ENCODE measurements at regions not wholly inside any gene's neighbourhood (a gene's known extent, or its start where the extent isn't known, plus 50 kb on each side); places are given as distances from the start of the nearest gene placed in this dataset.

- no TSS peak for BruUV-seq (replicated peaks)
- ChIA-PET CTCF (no interaction called here), POLR2A (ENCODE audit: unreplicated experiment) (no interaction called here)
Measured at GRCh38 chr10:131439705-131440104, 128.2 kb upstream of the TCERG1L start.

GRCh38 chr10:131440405-131441360 is 129.2 kb upstream of the TCERG1L start:
- no peaks in the 10 kb centered on the region for H3K9me2 ChIP-seq (replicated peaks; ENCODE audit: low read length)
- TF ChIP-seq EZH2phosphoT487 (IDR thresholded peaks at IDR 0.05; ENCODE audit: borderline replicate concordance, low read length) (no peak), EZH2 (IDR thresholded peaks at IDR 0.05; ENCODE audit: low read length, unreplicated experiment) (no peak), CTCF (conservative IDR thresholded peaks at IDR 0.05; ENCODE audit: low read depth, low read length) (no peak)
- H3K27ac ChIP-seq (ENCODE audit: low read length), result no peak overlapping the region
- no peaks in the 10 kb centered on the region for H3F3A ChIP-seq (ENCODE audit: low read length, unreplicated experiment)
- intact Hi-C loops (cut with micrococcal nuclease), result no loop called here
- no peaks in the 10 kb centered on the region for H4K20me1 ChIP-seq (ENCODE audit: low read length)
- BruUV-seq (replicated peaks), result no TSS peak
- no peak overlapping the region for H3K4me3 ChIP-seq (ENCODE audit: low read length)
- ATAC-seq (no peak), DNase-seq (no peak)
- H3K4me2 ChIP-seq (ENCODE audit: low read length), result no peak overlapping the region
- ChIA-PET POLR2A (ENCODE audit: unreplicated experiment) (no interaction called here), CTCF (no interaction called here)
- no peak overlapping the region for H2AFZ ChIP-seq (ENCODE audit: low read length)
- H3K79me2 ChIP-seq (ENCODE audit: low read length), result no peaks in the 10 kb centered on the region
- no peak overlapping the region for H3K9ac ChIP-seq (ENCODE audit: low read length)
- H3K36me3 ChIP-seq (ENCODE audit: low read depth, low read length), result no peaks in the 10 kb centered on the region
- H3K9me3 ChIP-seq (ENCODE audit: low read length), result no peaks in the 10 kb centered on the region
- H3K4me1 ChIP-seq (ENCODE audit: insufficient read depth, low read length), result no peaks in the 10 kb centered on the region
- peaks cover 35% of the 10 kb centered on the region; the same call in 1 of the 2 replicates for H3K27me3 ChIP-seq (ENCODE audit: low read length)

More at GRCh38 chr10:131439705-131440104, 128.2 kb upstream of the TCERG1L start:
- no peak overlapping the region for H3K9ac ChIP-seq (ENCODE audit: low read length)
- no peak overlapping the region for H2AFZ ChIP-seq (ENCODE audit: low read length)
- no peaks in the 10 kb centered on the region for H3K9me3 ChIP-seq (ENCODE audit: low read length)
- H3K9me2 ChIP-seq (replicated peaks; ENCODE audit: low read length), result no peaks in the 10 kb centered on the region
- H3K4me3 ChIP-seq (ENCODE audit: low read length), result no peak overlapping the region
- H3K36me3 ChIP-seq (ENCODE audit: low read depth, low read length), result no peaks in the 10 kb centered on the region
- no peak overlapping the region for H3K4me2 ChIP-seq (ENCODE audit: low read length)
- H3K4me1 ChIP-seq (ENCODE audit: insufficient read depth, low read length), result no peaks in the 10 kb centered on the region
- H3K27ac ChIP-seq (ENCODE audit: low read length), result no peak overlapping the region
- H4K20me1 ChIP-seq (ENCODE audit: low read length), result no peaks in the 10 kb centered on the region
- TF ChIP-seq EZH2 (IDR thresholded peaks at IDR 0.05; ENCODE audit: low read length, unreplicated experiment) (no peak), EZH2phosphoT487 (IDR thresholded peaks at IDR 0.05; ENCODE audit: borderline replicate concordance, low read length) (no peak), CTCF (conservative IDR thresholded peaks at IDR 0.05; ENCODE audit: low read depth, low read length) (no peak)
- no peaks in the 10 kb centered on the region for H3K79me2 ChIP-seq (ENCODE audit: low read length)
- intact Hi-C loops (cut with micrococcal nuclease), result no loop called here
- ATAC-seq (no peak), DNase-seq (no peak)
- H3F3A ChIP-seq (ENCODE audit: low read length, unreplicated experiment), result no peaks in the 10 kb centered on the region
- H3K27me3 ChIP-seq (ENCODE audit: low read length), result peaks cover 45% of the 10 kb centered on the region; the same call in 1 of the 2 replicates

GRCh38 chr10:131442271-131442670 is 130.8 kb upstream of the TCERG1L start:
- H3K79me2 ChIP-seq (ENCODE audit: low read length), result no peaks in the 10 kb centered on the region
- no peak overlapping the region for H3K9ac ChIP-seq (ENCODE audit: low read length)
- peaks cover 34% of the 10 kb centered on the region; the same call in 1 of the 2 replicates for H3K27me3 ChIP-seq (ENCODE audit: low read length)
- intact Hi-C loops (cut with micrococcal nuclease), result no loop called here
- H3K4me3 ChIP-seq (ENCODE audit: low read length), result no peak overlapping the region
- ChIA-PET CTCF (no interaction called here), POLR2A (ENCODE audit: unreplicated experiment) (no interaction called here)
- H3K4me2 ChIP-seq (ENCODE audit: low read length), result no peak overlapping the region
- no peaks in the 10 kb centered on the region for H3K9me3 ChIP-seq (ENCODE audit: low read length)
- H4K20me1 ChIP-seq (ENCODE audit: low read length), result no peaks in the 10 kb centered on the region
- H2AFZ ChIP-seq (ENCODE audit: low read length), result no peak overlapping the region
- TF ChIP-seq EZH2phosphoT487 (IDR thresholded peaks at IDR 0.05; ENCODE audit: borderline replicate concordance, low read length) (no peak), CTCF (conservative IDR thresholded peaks at IDR 0.05; ENCODE audit: low read depth, low read length) (no peak), EZH2 (IDR thresholded peaks at IDR 0.05; ENCODE audit: low read length, unreplicated experiment) (no peak)
- no peaks in the 10 kb centered on the region for H3K9me2 ChIP-seq (replicated peaks; ENCODE audit: low read length)
- H3K4me1 ChIP-seq (ENCODE audit: insufficient read depth, low read length), result no peaks in the 10 kb centered on the region
- no TSS peak for BruUV-seq (replicated peaks)
- ATAC-seq (no peak), DNase-seq (no peak)
- H3K36me3 ChIP-seq (ENCODE audit: low read depth, low read length), result no peaks in the 10 kb centered on the region
- no peak overlapping the region for H3K27ac ChIP-seq (ENCODE audit: low read length)
- H3F3A ChIP-seq (ENCODE audit: low read length, unreplicated experiment), result no peaks in the 10 kb centered on the region
